ENCODE measurements at regions not wholly inside any gene's neighbourhood (a gene's known extent, or its start where the extent isn't known, plus 50 kb on each side); places are given as distances from the start of the nearest gene placed in this dataset.
"Not testable (repeated sequence)": the region's sequence is repeated elsewhere in the genome, so short reads cannot be mapped to it uniquely, and the experiment has no call there.

DNA sequence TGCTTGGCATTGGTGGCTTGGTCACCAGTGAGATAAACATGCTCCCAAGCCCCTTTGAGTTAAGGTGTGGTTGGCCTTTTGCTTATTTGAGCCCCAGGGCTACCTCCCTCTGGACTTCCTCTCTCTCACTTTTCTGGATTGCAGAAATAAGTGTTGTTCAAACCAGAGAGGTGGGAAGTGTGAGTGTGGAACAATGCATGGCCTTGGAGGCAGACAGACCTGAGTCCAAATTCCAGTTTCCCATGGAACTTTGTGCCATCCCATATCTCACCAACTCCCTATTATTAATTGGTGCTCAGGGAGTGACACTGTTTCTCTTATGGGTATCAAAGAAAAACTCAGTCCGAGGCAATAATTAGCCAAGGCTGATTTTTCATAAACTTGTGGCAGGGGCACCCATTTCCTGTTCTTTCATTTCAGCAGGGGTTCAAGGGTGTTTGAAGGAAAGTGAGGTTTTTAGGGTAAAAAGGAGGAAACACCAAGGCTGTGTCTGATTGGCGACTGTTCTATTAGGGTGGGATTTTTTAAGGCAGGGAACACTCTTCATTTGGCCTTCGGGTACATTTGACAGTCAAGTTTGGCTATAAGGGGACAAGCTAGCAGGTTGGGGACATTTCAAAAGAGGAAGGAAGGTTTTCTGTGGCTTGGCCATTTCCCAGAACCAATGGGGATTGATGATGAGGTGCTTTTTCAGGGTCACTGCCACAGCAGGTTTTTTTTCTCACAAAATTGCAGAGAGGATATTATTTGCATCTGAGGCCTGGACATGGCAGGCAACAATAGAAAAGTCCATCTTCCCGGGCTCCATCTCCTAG lies 148.8 kb upstream of the NPY start:
- no peak for DNase-seq (ENCODE audit: low spot score)

DNA sequence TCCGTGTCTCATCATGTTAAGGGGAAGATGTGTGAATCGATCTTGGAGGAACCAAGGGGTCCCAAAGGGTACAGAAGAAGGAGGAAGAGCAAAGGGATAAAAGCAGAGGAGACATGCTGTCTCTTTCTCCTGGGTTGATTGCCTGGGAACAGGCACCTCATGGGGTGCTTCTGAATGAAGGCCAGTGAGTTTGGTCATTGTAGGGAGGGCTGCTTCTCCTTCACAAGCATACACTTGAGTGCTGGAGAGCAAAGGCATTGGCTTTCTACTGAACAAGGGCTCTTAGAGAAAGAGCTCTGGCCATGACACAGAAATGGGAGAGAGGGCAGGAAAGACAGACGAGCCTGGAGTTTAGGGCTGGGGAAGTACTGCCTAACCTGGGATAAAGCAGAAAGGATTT lies 146.7 kb upstream of the NPY start:
- DNase-seq (ENCODE audit: low spot score), result no peak

DNA sequence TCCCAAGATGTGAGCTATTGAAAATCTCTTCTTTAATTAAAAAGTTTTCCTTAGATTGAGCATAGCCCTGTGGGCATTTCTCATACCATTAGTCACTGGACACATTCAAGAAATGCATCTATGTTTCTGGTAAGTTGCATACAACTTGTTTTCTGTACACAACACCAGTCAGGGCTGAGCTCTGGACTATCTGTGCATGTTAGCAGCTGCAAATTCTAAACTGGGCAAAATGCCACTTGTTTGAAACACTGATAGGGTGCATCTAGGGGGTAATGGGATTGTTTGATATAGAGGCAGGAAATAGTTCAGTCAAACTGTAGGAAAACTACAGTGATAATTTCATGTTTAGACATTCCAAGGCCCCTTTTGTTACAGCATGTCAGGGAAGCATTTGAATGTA lies 145.6 kb upstream of the NPY start:
- no peak for DNase-seq (ENCODE audit: low spot score)

DNA sequence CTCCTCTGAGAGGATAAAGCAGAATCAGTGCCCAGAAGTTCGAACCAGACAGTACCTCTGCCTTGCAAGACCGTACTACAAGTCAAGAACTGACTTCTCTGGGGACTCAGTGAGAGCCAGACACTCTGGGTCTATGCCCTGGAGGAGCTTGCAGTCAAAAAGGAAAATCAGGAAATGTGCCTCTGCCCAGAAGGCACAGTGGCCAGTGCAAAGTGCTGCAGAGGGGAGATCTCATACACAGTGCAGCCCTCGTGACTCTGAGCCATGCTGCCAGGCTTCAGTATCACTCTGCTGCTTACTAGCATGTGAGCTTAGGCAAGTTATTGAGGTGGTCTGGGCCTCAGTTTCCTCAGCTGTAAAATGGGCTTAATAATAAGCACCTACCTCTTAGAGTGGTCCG lies 144.0 kb upstream of the NPY start:
- no peak for DNase-seq (ENCODE audit: low spot score)

DNA sequence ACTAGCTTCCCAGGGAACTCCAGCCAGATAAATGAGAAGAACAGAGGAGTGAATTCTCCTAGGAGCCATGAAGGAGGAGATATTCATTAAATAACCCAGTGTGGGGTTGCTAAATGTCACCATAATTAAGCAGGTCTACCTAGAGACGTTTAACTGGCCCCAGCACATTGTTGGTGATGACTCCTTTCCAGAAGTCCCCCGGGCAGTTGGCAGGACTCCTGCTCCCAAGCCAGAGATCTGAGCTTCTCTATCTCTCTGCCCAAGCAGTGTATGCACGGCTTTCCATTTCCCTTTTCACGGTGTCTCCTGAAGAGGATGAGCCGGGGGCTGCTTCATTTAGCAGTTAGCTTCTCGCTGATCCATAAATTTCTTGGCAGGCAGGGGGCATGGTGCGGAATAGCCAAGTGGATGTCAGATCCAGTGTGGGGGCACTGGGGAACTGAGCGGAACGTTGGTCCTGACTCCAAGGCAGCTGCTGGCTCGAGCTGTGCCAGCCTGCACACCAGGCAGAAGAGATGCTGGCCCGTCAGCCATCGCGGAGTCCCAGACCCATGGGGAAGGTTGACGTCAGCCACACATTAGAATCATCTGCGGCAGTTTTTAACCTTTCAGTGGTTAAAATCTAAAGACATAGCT lies 142.0 kb upstream of the NPY start:
- DNase-seq (ENCODE audit: low spot score), result no peak

DNA sequence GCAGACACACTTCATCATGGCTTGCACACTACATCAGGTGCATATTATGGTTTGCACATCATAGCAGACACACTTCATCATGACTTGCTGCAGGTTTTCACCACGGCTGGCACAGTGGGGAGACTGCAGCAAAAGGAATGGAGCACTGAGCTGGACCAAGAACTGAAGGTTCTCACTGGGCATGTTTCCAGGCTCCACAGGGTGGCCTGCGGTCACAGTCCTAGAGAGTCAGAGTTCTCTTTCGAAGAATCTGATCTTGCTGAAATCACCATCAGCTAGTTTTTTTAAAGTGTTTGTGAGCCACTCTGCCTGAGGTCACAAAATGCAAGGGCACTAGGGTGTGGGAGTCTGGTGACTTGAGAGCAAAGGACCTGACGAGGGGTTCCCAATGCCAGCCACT lies 140.4 kb upstream of the NPY start:
- no peak for DNase-seq (ENCODE audit: low spot score)

DNA sequence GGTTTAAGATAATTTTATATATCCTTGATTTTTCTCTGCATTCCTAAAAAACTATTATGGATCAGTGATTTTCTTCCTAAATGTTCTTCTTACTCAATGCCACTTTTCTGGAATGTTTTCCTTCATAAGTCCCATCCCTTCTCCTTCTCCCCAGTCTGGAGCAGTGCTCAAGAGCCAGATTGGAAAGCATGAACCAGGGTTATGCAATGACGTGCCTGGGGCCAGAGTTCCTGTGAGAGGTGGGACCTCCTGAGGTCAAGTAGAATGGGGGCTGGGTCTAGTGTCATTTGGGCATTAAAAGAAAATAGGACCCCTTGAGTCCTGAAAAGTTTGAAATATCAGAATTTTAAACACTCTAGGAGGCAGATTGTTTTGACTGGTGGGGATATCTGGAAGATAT lies 132.0 kb upstream of the NPY start:
- no peak for DNase-seq (ENCODE audit: low spot score)

DNA sequence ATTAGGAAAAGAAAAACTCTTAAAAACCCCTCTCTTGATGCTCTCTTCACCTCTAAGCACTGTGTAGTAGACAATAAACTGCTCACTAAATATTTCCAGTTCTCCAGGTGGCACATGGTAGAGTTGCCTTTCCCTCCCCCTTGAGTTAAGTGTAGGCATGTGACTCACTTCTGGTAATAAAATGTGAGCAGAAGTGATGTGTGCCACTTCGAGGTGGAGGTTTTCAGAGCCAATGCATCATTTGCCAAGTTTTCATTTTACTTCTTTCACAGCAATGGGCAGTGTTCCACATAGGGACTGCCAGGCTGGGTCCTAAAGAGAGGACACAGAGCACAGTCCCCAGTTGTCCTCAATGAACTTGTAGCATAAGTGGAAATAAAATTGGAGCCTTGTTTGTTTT lies 131.6 kb upstream of the NPY start:
- DNase-seq (ENCODE audit: low spot score), result no peak

DNA sequence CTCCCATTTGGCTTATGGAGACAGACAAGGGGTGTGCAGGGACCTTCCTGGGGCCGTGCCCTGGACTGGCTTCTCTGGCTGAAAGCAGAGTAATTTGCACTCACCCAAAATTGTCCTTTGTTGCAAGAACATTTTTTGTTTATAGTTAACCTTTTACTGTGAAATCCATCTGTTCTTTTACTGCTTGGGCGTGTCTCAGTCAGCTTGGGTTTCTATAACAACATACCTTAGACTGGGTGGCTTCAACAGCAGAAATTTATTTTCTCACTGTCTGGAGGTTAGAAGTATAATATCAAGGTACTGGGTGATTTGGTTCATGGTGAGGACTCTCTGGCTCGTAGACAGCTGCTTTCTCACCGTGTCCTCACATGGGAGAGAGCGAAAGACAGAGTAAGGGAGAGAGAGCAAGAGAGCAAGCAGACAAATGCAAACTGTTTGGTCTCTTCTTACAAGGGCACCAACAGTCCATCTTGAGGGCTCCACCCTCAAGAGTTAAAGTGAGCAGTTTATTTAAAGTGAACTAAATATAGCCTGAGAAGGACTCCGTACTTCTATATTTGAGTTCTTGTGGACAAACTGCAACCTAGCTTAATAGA lies 131.0 kb upstream of the NPY start:
- DNase-seq (ENCODE audit: low spot score), result no peak

DNA sequence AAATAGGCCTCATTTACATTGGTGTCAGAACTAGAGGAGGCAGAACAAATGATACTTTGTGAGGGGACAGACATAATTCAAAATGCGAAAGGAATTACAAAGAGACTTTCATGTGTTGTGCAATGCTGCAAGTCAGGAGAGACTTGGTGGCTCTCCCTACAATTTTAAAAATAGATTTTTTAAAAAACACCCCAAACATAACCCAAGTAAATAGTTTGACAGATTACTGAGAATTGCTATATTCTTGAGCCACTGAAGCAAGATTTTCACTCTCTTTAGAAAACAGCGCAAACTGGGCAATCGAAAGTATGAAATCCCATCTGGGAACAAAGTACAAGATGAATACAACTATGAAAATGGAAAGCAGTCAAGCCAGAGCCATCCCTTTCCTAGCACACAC lies 126.3 kb upstream of the NPY start:
- no peak for DNase-seq (ENCODE audit: low spot score)

DNA sequence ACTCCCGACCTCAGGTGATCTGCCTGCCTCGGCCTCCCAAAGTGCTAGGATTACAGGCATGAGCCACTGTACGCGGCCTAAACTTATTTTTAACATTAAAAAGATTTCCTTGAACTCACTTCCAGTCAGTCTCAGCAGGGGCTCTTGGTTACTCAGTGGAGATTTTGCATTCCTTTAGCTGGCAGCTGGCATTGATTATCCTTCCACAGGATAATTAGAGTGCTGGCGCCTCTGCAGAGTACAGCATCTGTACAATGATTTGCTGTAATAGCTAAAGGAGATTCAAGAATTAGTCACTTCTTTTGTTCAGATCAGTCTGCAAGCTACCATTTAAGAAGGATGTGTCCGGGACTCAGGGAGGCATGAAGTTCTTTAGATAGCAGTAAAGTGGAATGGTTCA lies 125.0 kb upstream of the NPY start:
- no peak for DNase-seq (ENCODE audit: low spot score)

DNA sequence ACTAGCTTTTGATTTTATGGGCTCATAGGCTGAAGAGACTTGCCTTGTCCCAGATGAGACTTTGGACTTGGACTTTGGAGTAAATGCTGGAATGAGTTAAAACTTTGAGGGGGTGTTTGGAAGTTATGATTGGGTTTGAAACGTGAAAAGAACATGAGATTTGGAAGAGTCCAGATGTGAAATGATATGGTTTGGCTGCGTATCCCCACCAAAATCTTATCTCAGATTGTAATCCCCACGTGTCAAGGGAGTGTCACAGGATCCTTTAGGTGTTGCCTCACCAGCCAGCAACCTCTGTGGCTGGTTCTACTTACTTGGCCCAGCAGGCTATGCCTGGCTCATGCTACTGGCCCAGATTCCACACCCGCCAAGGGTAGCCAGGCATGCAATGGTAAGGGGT lies 119.6 kb upstream of the NPY start:
- DNase-seq (ENCODE audit: low spot score), result no peak

DNA sequence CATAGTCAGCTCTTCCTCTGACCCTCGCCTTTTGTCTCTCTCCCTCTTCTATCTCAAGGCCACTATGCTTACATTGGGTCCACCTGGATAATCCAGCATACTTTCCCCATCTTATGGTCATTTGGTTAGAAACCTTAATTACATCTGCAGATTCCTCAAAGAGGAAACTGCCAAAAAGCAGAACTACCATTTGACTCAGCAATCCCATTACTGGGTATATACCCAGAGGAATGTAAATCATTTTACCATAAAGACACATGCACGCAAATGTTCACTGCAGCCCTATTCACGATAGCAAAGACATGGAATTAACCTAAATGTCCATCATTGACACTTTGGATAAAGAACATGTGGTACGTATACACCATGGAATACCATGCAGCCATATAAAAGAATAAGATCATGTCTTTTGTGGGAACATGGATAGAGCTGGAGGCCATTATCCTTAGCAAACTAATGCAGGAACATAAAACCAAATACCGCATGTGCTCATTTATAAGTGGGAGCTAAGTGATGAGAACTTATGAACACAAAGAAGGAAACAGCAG lies 114.8 kb upstream of the NPY start:
- DNase-seq (ENCODE audit: low spot score), result no peak

DNA sequence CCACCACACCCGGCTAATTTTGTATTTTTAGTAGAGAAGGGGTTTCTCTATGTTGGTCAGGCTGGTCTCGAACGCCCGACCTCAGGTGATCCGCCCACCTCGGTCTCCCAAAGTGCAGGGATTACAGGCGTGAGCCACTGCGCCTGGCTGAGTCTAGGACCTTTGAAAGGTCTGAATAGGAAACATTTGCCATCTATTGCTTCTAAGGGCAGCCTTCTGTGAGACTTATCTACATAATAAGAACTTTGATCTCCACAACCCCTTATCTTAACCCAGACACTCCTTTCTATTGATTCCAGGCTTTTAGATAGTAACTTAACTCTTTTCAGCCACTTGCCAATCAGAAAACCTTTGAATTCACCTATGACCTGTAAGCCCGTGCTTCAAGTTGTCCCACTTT lies 112.0 kb upstream of the NPY start:
- not testable (repeated sequence) for DNase-seq (ENCODE audit: low spot score)

DNA sequence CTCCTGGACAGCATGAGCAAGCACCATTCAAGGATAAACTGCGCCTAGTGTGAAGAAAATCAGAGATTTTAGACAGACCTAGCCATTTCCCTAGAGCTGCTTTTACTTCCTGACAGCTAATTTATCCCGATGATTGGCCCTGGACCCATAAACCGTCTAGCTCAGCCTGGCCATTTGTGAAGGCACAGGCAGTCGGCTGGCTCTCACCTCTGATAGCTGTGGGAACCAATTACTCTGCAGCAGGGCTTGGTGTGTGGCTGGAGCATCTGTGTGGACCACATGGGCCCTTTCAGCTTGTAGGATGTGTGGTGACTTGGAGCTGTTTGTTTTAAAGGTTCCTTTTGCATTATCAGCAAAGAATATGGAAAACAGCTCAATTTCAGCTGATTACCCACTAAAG lies 111.1 kb upstream of the NPY start:
- DNase-seq (ENCODE audit: low spot score), result no peak

DNA sequence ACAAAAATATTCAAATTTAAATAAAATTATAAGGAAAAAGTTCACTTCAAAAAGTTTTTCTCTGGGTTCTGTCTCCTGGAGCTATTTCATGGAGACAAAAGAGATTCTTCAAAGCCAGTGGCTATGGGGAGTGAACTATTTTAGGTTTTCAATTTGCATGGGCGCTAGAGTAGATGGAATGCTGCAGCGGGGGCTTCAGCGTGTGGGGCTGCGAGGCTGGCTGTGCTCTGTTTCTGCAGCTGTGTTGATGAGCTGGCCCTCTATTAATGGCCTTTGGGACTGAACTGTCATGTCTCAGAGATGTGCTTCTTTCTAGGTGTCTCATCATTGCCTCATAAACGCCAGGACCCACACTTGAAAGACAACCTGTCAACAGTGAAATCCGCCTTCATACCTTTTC lies 108.4 kb upstream of the NPY start:
- DNase-seq (ENCODE audit: low spot score), result no peak

DNA sequence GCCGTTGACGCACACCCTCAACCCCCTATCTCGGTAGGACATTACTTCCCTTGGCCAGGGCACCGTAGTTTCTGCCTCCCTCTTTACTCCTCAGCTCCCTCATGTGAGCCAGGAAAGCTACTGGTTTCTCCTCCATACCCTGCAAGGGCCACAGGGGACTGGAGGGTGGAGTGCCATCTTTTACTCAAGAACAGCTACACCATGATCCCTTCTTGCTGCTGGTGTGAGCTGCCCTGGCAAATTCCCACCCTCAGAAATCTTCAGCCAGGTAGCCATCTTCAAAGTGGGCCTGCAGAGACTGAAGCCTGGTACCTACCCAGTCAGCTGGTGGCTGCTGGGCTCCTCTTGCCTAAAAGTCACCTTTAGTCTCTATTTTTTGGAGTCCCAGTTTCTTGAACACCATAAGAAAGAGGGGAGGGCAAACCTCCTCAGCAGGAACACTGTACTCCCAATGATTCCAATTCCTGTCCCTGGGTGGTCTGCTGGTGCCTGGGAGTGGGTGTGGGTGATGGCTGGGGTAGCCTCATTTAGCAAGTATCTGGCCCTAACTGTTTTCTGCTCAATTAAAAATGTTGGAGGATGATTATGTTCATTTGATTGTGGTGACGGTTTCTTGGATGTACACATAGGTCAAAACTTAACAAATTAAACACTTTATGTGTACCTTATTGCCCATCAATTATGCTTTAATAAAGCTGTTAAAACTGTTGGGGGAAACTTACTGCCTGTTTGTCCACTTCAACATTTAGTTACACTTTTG lies 105.0 kb upstream of the NPY start:
- no peak for DNase-seq (ENCODE audit: low spot score)

DNA sequence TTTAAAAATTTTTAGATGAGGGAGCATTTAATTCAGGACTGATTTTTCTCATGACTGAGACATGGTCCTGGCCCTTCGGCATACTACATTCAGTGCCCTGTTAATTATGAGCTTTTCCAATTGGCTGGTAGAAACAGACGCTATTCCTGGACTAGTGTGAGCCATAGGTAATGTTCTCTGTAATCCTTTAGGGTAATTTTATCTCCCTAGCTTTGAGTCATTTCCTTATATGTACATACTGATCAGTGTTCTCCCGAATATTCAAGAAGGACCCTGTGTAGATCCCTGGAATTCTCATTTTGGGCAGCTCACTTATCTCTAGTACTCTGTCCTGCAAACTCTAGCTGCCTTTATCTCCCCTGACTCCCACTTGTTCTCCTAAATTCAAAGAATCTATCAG lies 92.6 kb upstream of the NPY start:
- DNase-seq (ENCODE audit: low spot score), result no peak

DNA sequence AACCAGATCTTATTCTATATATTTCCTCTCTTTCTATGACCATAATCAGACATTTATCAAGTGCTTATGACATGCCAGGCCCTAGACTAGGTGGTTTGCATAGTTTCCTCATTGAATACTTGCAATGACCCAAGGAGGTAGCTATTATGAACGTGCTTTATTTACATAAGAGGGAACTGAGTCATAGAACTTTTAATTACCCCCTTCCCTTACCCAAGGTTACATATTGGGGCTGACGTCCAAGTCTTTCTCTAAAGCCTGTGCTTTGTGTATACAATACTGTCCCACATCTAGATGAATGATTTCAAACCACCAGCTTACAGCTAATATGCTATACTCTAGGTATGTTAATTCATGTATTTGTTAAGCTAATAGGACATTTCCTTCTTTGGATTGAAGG lies 91.9 kb upstream of the NPY start:
- no peak for DNase-seq (ENCODE audit: low spot score)

DNA sequence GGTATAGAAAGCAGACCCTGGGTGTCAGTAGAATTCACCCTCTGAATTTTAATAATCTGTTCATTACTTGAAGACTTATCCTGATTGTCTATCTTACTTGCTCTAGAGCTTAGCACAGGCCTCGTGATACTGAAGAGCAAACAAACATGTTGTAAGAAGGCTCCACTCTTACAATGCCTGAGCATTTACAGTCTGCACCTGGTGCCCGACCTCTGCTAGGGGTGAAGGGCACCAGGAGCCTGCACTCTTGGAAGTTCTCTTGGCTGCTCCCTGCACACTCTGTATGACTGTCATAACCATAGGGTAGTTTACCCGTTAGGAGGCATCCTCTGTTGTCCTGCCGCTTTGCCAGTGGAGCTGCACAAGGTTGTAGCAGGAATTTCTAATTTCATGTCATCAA lies 91.3 kb upstream of the NPY start:
- DNase-seq (ENCODE audit: low spot score), result no peak

DNA sequence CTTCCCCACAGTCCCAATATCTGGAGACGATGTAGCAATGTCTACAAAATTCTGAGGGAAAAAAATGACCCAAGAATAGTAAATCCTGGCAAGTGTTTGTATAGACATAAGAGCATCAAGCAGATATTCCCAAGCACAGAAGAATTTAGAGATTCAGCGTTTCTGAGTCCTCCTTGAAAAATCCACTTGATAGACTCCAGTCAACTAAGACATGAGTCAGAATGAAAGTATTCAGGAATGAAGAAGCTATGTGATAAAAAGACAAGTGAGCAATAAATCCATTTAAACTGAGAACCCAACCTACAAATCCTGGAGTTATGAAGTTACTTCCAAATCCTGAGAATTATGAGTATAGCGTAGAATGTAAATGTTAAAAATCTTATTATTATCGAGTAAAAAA lies 86.1 kb upstream of the NPY start:
- no peak for DNase-seq (ENCODE audit: low spot score)

DNA sequence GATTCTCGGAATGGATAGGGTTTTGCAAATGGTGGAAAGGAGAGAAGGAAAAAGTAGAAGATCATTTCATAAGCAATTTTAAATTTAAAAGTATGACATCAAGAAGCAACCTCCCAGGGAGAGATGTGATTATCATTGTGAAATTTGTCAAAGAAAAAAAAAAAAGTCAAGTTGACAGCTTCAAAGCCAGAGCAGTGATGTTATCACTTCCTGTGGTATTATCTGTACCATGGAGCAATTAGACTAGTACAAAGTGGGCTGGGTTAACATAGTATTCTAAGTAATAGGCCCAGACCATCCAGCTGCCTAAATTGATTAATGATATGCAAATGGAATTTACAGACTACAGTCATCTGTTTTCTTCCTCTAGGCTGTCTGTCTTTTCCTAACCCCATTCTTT lies 84.0 kb upstream of the NPY start:
- DNase-seq (ENCODE audit: low spot score), result no peak
